NCI-H510A (cell line): ENCODE measurements at regions not wholly inside any gene's neighbourhood (a gene's known extent, or its start where the extent isn't known, plus 50 kb on each side); places are given as distances from the start of the nearest gene placed in this dataset.
"Not testable (repeated sequence)": the region's sequence is repeated elsewhere in the genome, so short reads cannot be mapped to it uniquely, and the experiment has no call there.

Experiments
- DNase-seq: peaks from one replicate; lab custom pipeline; 2025; lab: John Stamatoyannopoulos, UW

DNA sequence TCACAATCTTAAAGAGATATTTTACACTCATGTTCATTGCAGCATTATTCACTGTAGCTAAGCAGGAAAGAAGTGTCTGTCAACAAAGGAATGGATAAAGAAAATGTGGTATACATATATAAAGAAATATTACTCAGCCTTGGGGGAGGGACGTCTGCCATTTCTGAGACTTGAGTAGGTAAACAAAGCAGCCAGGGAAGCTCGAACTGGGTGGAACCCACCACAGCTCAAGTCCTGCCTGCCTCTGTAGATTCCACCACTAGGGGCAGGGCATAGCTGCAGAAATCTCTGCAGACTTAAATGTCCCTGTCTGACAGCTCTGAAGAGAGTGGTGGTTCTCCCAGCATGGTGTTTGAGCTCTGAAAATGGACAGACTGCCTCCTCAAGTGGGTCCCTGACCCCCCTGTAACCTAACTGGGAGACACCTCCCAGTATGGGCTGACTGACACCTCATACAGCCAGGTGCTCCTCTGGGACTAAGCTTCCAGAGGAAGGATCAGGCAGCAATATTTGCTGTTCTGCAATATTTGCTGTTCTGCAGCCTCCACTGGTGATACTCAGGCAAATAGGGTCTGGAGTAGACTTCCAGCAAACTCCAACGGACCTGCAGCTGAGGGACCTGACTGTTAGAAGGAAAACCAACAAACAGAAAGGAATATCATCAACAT is 183.3 kb upstream of the SSTR4 start:
- DNase-seq = not testable (repeated sequence)

GRCh38 chr20:22861231-22861980 is 173.7 kb upstream of the SSTR4 start:
- no peak for DNase-seq

DNA sequence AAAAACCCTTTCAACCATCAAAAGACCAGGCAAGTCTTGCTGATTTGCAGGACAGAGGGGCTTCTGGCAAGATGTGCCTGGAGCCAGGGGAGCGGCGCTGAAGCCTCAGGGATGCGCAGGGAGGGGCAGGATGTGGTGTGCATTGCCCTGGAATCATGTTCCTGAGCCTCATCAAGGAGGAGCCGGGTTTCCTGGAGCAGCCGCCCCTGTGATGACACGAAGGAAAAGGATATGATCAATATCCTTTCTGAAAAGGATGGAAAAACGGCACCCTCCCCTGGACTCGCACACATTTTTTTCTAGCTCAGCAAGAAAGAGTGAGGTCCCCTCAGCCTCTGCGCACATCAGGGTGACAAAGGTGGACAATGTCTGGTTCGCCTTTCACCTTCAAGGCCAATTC is 173.1 kb upstream of the SSTR4 start:
- no peak for DNase-seq

DNA sequence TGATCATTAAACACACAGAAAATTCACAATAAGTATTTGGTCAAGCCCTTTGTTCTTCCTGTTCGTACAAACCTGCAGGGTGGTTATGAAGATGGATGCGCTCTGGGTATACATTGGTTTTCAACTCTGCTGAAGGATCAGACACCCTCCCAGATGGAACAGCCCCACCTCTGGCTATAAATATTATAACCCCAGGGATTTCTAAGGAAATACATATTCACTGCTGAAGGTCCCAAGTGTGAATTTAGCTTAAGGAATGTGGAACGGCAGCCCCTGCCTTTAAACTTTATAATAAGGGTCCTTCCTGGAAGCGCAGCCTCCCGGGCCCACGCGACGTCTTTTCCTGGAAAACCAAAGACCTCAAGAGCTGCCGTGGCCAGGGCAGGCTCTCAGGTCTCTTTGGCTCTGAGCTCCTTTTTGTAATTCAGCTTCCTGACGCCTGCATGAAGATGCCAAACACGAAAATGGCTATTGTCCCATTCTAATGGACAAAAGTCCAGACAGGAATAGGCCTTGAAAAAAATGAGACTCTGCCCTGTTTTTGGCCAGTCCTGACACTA is 172.4 kb upstream of the SSTR4 start:
- DNase-seq = no peak

DNA sequence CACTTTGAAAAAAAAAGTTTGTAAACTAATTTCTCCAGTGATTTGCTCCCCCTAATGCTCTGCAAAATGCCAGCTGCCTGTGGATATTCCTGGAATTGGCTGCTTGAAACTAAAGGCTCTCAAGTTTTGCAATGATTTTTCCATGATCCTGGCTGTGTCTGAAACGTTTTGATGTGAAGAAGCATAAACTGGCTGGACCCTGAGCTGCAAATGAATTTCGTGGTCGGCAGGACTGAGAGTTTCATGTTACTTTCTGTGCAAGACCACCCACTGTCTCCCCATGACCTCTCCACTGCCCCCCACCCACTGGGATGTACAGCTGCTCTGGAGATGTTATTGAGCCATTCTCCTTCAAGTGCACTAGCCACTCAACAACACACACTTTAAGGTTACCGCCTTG is 171.3 kb upstream of the SSTR4 start:
- DNase-seq = no peak

DNA sequence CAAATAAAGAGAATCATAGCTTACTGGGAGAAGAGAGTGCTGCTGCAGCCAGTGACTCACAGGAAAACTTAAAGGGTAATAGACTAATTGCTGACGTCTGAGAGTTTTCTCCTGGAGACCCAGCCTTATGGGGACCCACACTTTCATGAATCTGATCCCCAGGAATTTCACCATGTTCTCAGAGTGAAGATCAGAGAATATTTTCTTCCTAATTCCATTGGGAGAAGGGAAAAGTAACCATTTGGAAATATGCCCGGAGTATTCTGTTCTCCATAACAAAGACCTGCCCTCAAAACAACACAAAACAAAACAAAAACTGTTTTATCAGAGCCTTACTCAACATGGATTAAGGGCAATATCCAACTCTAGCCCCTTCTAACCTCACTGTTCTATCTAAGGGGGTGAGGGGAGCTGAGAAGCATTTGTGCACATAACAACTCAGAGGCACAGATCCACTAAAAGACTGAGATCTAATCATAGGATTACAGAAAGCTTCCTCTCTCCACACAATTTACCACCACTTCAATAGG is 168.2 kb upstream of the SSTR4 start:
- DNase-seq = no peak

GRCh38 chr20:22878166-22878565 is 156.9 kb upstream of the SSTR4 start:
- DNase-seq = no peak

GRCh38 chr20:22880277-22880676 is 154.8 kb upstream of the SSTR4 start:
- no peak for DNase-seq

DNA sequence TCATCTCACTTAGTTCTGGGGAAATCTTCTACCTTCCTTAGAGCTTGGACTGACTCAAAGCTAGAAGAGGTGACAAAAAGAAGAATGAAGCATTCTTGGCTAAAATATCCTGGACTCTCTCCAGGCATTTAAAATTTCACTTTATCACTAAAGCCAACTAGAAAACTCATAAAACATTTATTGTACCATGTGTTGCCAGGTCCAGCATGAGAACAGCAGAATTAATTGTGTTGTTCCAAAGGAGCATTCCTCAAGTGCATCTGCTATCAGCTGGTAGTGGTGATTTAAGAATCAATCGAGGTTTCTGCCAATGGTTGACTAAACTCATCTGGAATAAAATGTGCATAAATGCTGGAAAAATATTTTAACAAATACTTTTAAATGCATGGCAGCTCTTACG is 147.3 kb upstream of the SSTR4 start:
- DNase-seq = no peak

DNA sequence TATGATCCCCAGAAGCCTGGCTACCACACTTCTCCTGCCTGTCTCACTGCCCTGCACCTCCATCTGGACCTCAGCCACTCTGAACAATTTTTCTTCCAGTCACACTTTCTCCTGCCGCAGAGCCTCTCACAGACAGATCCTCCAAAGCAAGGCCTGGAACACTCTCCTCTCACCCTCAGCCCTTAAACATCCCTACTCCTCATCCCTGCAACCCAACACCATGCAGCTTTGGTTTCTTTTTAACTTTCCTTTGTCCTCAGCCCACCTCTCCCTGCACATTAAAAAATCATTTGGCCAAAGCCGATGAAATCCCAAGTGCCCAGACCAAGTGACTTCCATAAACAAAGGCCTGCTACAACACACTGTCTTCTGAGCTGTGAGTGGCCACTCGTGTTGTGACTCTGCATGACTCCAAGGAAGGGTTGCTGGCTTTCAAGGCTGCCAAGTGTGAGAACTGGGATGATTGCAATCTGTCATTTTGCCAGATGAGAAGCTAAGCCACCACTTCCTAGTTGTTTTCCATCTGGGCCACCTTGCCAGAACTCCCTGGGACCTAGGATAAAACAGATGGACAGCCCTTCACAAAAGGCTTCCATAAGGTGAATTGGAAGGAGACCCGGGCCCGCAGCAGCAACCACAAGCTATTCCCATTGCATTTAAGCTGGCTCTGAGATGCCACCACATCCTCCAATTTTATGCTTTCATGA is 144.4 kb upstream of the SSTR4 start:
- no peak for DNase-seq

- no peak for DNase-seq
Measured at GRCh38 chr20:22901164-22901563, 133.9 kb upstream of the SSTR4 start.

DNA sequence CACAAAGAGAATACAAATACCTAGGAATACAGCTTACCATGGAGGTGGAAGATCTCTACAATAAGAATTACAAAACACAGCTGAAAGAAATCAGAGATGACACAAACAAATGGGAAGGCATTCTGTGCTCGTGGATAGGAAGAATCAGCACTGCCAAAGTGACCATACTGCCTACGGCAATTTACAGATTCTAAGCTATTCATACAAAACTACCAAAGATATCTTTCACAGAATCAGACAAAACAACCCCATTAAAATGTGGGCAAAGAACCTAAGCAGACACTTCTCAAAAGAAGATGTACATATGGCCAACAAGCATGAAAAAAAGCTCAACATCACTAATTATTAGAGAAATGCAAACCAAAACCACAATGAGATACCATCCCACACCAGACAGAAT is 133.2 kb upstream of the SSTR4 start:
- DNase-seq = no peak

GRCh38 chr20:22904386-22904785 is 130.7 kb upstream of the SSTR4 start:
- DNase-seq = no peak

GRCh38 chr20:22904905-22905304 is 130.2 kb upstream of the SSTR4 start:
- DNase-seq = no peak

- DNase-seq = no peak
Measured at GRCh38 chr20:22905658-22906057, 129.5 kb upstream of the SSTR4 start.

- no peak for DNase-seq
Measured at GRCh38 chr20:22908437-22908836, 126.7 kb upstream of the SSTR4 start.

DNA sequence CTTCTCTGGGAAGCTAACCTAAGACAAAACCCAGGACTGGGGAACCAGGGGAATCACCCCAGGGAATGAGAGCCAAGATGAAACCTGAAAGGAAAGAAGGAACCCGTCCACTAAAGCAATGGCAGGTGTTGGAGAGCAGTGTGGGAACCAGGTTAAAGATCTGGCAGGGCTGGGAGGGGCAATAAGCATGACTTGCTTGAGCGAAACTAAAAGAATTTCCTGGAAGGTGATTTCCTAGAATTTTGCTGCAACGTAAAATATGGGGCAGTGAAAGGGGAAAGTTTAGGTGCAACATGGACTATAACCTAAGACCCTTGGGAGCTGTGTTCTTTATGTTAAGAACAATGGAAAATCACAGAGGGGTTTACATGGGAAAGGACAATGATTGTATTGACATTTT is 126.2 kb upstream of the SSTR4 start:
- DNase-seq = no peak

GRCh38 chr20:22909436-22909835 is 125.7 kb upstream of the SSTR4 start:
- DNase-seq = no peak

DNA sequence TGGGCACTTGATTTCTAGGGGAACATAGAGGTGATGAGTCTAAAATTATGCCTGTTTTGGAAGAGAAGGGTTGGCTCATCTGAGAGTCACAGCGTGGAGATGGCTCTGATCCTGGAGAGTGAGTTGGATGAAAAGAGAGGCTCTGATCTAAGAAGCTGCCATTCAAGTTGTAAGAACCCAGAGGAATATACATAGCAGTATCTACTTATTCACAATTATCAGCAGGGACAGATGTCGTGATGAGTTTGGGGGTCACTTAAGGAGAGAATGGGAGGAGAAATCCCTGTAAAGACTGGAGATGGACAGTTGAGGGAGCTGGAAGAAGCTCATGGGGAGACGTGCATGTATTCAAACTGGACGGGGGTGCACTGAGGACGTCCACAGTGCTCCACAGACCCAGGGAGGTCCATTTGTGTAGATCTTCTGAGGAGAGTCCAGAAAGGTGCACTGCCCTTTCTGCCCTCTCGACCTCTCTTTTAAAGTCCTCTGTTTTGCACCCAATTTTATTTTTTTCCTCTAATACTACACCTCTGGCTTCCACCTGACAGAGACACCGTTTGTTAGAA is 124.7 kb upstream of the SSTR4 start:
- DNase-seq = no peak

DNA sequence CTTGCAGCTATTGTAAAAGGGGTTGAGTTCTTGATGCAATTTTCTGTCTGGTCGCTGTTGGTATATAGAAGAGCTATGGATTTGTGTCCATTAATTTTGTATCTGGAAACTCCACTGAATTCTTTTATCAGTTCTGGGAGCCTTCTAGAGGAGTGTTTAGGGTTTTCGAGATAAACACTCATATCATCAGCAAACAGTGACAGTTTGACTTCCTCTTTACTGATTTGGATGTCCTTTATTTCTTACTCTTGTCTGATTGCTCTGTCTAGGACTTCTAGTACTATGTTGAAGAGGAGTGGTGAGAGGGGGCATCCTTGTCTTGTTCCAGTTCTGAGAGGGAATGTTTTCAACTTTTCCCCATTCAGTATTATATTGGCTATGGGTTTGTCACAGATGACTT is 120.8 kb upstream of the SSTR4 start:
- no peak for DNase-seq

- DNase-seq = no peak
Measured at GRCh38 chr20:22915512-22915911, 119.6 kb upstream of the SSTR4 start.
